SK-N-SH treated with all-trans-retinoic acid at 6 μM for 48 hours (cell line): ENCODE measurements at regions not wholly inside any gene's neighbourhood (a gene's known extent, or its start where the extent isn't known, plus 50 kb on each side); places are given as distances from the start of the nearest gene placed in this dataset.

Experiments
- ATAC-seq: fragments of 200-7000 bp; cut with Tn5 transposase; 3 replicates; pipeline ENCODE4 v1.9.1; 2020; ENCODE audit warnings: mild to moderate bottlenecking, moderate library complexity
- ARNTL ChIP-seq: fragments of 450-650 bp; formaldehyde crosslinking; IDR thresholded peaks from 2 replicates; pipeline ENCODE4 v1.5.0; 2020; ENCODE audit warnings: low read depth, mild to moderate bottlenecking, moderate library complexity, borderline replicate concordance
- BACH2 ChIP-seq: fragments of 250-450 bp; sonication (Bioruptor Pico); IDR thresholded peaks from 2 replicates; pipeline ENCODE4 v1.9.0; 2021; ENCODE audit warnings: mild to moderate bottlenecking, borderline replicate concordance
- CSDC2 ChIP-seq: fragments of 250-450 bp; sonication (Bioruptor Pico); IDR thresholded peaks from 2 replicates; pipeline ENCODE4 v1.5.0; 2020; ENCODE audit warnings: mild to moderate bottlenecking, moderate library complexity
- ESRRG ChIP-seq: fragments of 250-450 bp; sonication (Bioruptor Pico); IDR thresholded peaks from 2 replicates; pipeline ENCODE4 v1.6.1; 2021; ENCODE audit warnings: mild to moderate bottlenecking
- GLIS3 ChIP-seq: fragments of 250-450 bp; sonication (Bioruptor Pico); IDR thresholded peaks from 2 replicates; pipeline ENCODE4 v1.5.0; 2020; ENCODE audit warnings: mild to moderate bottlenecking, moderate library complexity
- ISL1 ChIP-seq: fragments of 250-450 bp; sonication (Bioruptor Pico); IDR thresholded peaks from 2 replicates; pipeline ENCODE4 v2.1.2; 2022; ENCODE audit warnings: mild to moderate bottlenecking, moderate library complexity
- OSR1 ChIP-seq: fragments of 250-450 bp; sonication (Bioruptor Pico); IDR thresholded peaks from 2 replicates; pipeline ENCODE4 v1.8.0; 2022; ENCODE audit warnings: moderate library complexity, mild to moderate bottlenecking, inconsistent platforms
- PATZ1 ChIP-seq: fragments of 250-450 bp; sonication (Bioruptor Pico); IDR thresholded peaks from 2 replicates; pipeline ENCODE4 v1.8.0; 2020; ENCODE audit warnings: mild to moderate bottlenecking, moderate library complexity, borderline replicate concordance
- POU6F1 ChIP-seq: fragments of 250-450 bp; sonication (Bioruptor Pico); IDR thresholded peaks from 2 replicates; pipeline ENCODE4 v1.8.0; 2021; ENCODE audit warnings: low read depth, mild to moderate bottlenecking, moderate library complexity, borderline replicate concordance
- PPARA ChIP-seq: fragments of 250-450 bp; sonication (Bioruptor Pico); IDR thresholded peaks from 2 replicates; pipeline ENCODE4 v1.5.0; 2020; ENCODE audit warnings: mild to moderate bottlenecking, borderline replicate concordance
- RARB ChIP-seq: fragments of 250-450 bp; sonication (Bioruptor Pico); IDR thresholded peaks from 2 replicates; pipeline ENCODE4 v1.8.0; 2021; ENCODE audit warnings: mild to moderate bottlenecking, moderate library complexity
- SNAI2 ChIP-seq: fragments of 250-450 bp; sonication (Bioruptor Pico); IDR thresholded peaks from 2 replicates; pipeline ENCODE4 v1.5.0; 2020; ENCODE audit warnings: mild to moderate bottlenecking, moderate library complexity
- TOX ChIP-seq: fragments of 250-450 bp; sonication (Bioruptor Pico); IDR thresholded peaks from 2 replicates; pipeline ENCODE4 v1.8.0; 2021; ENCODE audit warnings: mild to moderate bottlenecking, moderate library complexity, borderline replicate concordance
- ZFP3 ChIP-seq: fragments of 250-450 bp; sonication (Bioruptor Pico); IDR thresholded peaks from 2 replicates; pipeline ENCODE4 v1.5.0; 2020; ENCODE audit warnings: mild to moderate bottlenecking, moderate library complexity
- ZNF565 ChIP-seq: fragments of 450-650 bp; formaldehyde crosslinking; conservative IDR thresholded peaks from 2 replicates; pipeline ENCODE4 v1.5.0; 2020; ENCODE audit warnings: low read depth, mild to moderate bottlenecking, moderate library complexity
- ZNF70 ChIP-seq: fragments of 450-650 bp; formaldehyde crosslinking; IDR thresholded peaks from 2 replicates; pipeline ENCODE4 v1.5.0; 2020; ENCODE audit warnings: mild to moderate bottlenecking, moderate library complexity
- ZNF8 ChIP-seq: fragments of 450-650 bp; formaldehyde crosslinking; IDR thresholded peaks from 2 replicates; pipeline ENCODE4 v1.5.0; 2020; ENCODE audit warnings: mild to moderate bottlenecking, moderate library complexity
- TF ChIP-seq, protein P1 (sequence below): fragments of 250-450 bp; sonication (Bioruptor Pico); IDR thresholded peaks from 2 replicates; pipeline ENCODE4 v1.5.0; 2020; ENCODE audit warnings: mild to moderate bottlenecking, moderate library complexity
- TF ChIP-seq, protein P2 (sequence below): fragments of 250-450 bp; sonication (Bioruptor Pico); IDR thresholded peaks from 2 replicates; pipeline ENCODE4 v1.5.1; 2021; ENCODE audit warnings: mild to moderate bottlenecking, moderate library complexity

GRCh38 chr13:111962431-111962891 lies 104.5 kb upstream of the SOX1 start (continued):
- TF ChIP-seq ESRRG (CRISPR knock-in tag) (no peak), CSDC2 (CRISPR knock-in tag) (no peak)
- TF ChIP-seq, all 23 proteins: peak for 0

GRCh38 chr13:111963031-111963430 lies 103.9 kb upstream of the SOX1 start:
- TF ChIP-seq ZNF565 (CRISPR knock-in tag) (no peak), SNAI2 (no peak), RARB (CRISPR knock-in tag) (no peak), PPARA (CRISPR knock-in tag) (no peak), TOX (no peak), OSR1 (CRISPR knock-in tag) (no peak), ZFP3 (CRISPR knock-in tag) (no peak), ARNTL (CRISPR knock-in tag) (no peak), BACH2 (CRISPR knock-in tag) (no peak), POU6F1 (CRISPR knock-in tag) (no peak), ISL1 (CRISPR knock-in tag) (no peak), PATZ1 (CRISPR knock-in tag) (no peak), ZNF70 (CRISPR knock-in tag) (no peak), CSDC2 (CRISPR knock-in tag) (no peak), ESRRG (CRISPR knock-in tag) (no peak)
- TF ChIP-seq, protein P1, sequence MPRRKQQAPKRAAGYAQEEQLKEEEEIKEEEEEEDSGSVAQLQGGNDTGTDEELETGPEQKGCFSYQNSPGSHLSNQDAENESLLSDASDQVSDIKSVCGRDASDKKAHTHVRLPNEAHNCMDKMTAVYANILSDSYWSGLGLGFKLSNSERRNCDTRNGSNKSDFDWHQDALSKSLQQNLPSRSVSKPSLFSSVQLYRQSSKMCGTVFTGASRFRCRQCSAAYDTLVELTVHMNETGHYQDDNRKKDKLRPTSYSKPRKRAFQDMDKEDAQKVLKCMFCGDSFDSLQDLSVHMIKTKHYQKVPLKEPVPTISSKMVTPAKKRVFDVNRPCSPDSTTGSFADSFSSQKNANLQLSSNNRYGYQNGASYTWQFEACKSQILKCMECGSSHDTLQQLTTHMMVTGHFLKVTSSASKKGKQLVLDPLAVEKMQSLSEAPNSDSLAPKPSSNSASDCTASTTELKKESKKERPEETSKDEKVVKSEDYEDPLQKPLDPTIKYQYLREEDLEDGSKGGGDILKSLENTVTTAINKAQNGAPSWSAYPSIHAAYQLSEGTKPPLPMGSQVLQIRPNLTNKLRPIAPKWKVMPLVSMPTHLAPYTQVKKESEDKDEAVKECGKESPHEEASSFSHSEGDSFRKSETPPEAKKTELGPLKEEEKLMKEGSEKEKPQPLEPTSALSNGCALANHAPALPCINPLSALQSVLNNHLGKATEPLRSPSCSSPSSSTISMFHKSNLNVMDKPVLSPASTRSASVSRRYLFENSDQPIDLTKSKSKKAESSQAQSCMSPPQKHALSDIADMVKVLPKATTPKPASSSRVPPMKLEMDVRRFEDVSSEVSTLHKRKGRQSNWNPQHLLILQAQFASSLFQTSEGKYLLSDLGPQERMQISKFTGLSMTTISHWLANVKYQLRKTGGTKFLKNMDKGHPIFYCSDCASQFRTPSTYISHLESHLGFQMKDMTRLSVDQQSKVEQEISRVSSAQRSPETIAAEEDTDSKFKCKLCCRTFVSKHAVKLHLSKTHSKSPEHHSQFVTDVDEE (CRISPR knock-in tag) = no peak
- TF ChIP-seq, protein P2, sequence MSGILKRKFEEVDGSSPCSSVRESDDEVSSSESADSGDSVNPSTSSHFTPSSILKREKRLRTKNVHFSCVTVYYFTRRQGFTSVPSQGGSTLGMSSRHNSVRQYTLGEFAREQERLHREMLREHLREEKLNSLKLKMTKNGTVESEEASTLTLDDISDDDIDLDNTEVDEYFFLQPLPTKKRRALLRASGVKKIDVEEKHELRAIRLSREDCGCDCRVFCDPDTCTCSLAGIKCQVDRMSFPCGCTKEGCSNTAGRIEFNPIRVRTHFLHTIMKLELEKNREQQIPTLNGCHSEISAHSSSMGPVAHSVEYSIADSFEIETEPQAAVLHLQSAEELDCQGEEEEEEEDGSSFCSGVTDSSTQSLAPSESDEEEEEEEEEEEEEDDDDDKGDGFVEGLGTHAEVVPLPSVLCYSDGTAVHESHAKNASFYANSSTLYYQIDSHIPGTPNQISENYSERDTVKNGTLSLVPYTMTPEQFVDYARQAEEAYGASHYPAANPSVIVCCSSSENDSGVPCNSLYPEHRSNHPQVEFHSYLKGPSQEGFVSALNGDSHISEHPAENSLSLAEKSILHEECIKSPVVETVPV (CRISPR knock-in tag) = no peak

DNA sequence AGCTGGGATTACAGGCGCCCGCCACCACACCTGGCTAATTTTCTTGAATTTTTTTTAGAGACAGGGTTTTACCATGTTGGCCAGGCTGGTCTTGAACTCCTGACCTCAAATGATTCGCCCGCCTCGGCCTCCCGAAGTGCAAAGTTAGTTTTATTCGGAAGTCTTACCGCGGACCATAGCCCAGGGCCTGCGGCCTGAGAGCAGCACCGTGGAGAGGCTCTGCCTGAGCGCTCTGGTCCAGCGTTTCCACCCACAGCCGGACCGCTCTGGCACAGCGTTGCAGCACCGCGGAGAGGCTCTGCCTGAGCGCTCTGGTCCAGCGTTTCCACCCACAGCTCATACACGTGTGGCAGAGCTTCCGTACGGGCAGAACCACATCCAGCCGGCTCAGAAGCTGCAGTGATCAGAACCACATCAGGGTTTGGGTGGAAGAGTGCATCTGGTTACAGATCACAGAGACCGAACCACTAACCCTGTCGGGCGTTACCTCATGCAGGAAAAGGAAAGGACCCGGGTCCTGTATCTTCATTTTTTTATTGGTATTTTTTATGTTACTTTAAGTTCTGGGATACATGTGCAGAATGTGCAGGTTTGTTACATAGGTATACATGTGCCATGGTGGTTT lies 102.4 kb upstream of the SOX1 start:
- no peak for ATAC-seq
- TF ChIP-seq ZFP3 (CRISPR knock-in tag) (no peak), SNAI2 (no peak), ZNF565 (CRISPR knock-in tag) (no peak), OSR1 (CRISPR knock-in tag) (no peak), BACH2 (CRISPR knock-in tag) (no peak), ESRRG (CRISPR knock-in tag) (no peak), PPARA (CRISPR knock-in tag) (no peak), POU6F1 (CRISPR knock-in tag) (no peak), ZNF8 (CRISPR knock-in tag) (no peak), ISL1 (CRISPR knock-in tag) (no peak), GLIS3 (CRISPR knock-in tag) (no peak), PATZ1 (CRISPR knock-in tag) (no peak)
- TF ChIP-seq, protein P2 (CRISPR knock-in tag) = no peak
- TF ChIP-seq, protein P1 (CRISPR knock-in tag) = no peak

More at GRCh38 chr13:111963031-111963430, 103.9 kb upstream of the SOX1 start:
- no peak for ATAC-seq
